ENCODE measurements at regions not wholly inside any gene's neighbourhood (a gene's known extent, or its start where the extent isn't known, plus 50 kb on each side); places are given as distances from the start of the nearest gene placed in this dataset.
"Not testable (repeated sequence)": the region's sequence is repeated elsewhere in the genome, so short reads cannot be mapped to it uniquely, and the experiment has no call there.

DNA sequence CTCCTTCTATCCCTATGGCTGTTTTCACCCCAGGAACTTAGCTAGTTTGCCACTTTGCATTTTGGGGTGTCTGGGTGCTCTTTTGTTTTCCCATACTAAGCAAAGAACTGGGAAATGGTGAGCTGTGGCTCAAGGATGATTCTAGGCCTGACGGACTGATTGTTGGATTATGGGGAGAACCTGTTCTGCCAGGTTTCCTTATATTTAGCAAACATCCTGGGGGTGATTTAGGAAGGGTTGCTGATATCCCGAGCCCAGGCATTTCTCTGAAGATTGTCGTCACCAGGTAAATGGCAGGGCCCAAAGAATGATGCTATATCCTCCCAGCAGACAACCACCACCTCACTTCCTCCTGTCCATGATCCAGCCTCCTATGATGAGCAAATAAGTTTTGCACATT is 72.1 kb upstream of the GRB10 start:
- DNase-seq (ENCODE audit: low spot score) = no peak

DNA sequence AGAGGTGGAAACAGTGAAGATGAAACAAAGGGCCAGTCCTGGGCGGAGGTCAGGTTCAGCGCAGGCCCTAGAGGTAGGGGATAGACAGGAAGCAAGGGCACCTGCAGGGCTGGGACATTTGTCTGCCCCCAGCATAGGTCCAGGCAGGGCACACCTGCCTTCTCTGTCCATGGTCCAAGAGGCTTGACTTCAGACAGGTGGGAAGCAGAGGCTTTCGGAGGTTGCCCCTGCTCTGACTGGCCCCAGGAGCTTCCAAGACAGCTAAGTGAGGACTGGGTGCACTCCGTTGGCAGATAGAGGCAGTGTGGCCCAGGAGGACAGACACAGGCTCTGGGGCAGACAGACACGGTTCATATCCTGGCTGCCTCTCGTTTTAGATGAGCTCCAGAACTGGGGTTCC is 71.6 kb upstream of the GRB10 start:
- DNase-seq (ENCODE audit: low spot score) = no peak

DNA sequence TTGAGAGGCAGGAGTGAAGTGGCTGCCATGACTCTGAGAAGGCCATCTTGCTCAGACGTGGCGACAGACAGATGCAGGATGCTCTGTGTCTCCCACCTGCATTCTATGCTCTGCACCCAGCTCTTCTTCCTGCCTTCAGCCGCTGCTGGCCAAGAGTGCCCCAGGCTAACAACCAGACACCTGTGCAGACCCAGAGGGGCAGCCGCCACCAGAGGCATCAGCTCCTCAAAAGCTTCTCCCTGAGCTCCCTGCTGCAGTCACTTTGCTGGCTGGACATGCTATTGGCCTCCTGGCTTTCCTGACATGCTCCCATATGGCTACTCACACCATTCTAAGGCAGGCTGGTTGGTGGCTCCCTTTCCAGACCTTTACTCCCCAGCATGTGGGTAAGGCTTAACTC is 70.6 kb upstream of the GRB10 start:
- DNase-seq (ENCODE audit: low spot score) = no peak

DNA sequence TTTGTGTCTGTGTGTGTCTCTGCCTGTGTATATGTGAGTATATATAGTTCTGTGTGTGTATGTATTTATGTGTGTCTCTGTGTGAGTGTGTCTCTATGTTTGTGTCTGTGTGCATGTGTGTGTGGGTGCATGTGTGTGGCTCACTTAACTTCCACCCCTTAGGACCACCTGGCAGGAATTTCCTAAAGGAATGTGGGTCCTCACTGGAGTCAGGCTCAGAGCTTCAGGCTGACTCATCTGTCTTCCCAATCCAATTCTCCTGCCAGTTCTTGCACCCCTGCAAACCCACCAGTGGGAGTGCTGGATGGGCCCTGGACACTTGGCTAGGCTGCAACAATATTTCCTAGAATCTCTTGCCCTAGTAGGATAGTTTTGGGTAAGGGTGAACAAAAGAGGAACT is 70.2 kb upstream of the GRB10 start:
- no peak for DNase-seq (ENCODE audit: low spot score)

DNA sequence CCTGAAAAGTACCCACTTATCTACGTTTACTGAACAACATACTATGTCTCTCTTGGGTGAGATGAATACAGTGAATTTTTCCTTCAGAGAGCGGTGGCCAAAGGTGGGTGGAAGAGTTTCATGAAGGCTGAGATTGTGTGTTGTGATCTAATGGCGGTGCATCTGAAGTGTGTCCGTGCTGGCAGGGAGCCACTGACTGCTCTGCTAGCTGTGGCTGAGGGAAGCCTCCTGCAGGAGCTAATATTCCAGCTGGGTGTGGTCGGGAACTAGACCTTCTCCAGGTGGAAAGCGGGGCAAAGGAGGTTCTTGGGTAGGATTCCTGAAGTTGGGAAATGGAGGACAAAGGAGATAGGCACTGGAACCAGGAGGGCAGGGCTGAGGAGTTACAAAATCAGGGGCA is 69.2 kb upstream of the GRB10 start:
- DNase-seq (ENCODE audit: low spot score) = no peak

DNA sequence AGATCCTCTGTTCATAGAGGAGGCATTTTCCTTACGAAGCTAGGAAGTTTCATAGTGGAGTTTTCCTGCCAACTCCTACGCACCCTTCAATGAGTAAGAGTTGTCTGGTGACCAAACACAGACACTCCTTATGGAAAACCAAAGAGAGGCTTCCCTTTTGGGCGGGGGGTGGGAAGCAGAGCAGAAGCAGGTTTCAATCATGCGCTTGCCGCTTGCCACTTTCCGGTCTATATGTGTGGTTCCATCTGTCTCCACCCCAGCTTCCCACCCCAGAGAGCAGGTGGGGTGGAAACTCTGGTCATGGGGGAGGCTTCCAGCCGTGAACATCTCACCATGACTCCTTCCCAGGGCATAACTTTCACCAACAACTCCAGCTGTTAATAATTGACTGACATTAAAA is 68.8 kb upstream of the GRB10 start:
- DNase-seq (ENCODE audit: low spot score) = no peak

DNA sequence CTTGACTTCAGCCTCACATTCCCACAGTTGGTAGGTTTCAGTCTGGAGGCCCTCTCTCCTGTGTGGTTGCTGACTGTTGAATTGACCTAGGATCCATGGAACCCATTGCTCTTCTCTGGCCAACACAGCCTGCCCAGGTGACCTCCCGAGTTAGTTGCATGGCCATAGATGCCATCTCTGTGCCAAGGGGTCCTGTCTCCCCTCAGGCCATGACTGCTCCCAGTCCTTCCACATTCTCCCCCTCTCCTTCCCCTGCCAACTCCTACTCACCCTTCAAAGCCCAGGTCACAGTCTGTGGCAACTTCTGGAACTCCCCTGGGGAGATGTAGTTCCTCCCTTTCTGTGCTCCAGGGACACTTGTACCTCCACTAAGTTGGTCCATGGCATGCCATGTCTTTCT is 67.3 kb upstream of the GRB10 start:
- no peak for DNase-seq (ENCODE audit: low spot score)

DNA sequence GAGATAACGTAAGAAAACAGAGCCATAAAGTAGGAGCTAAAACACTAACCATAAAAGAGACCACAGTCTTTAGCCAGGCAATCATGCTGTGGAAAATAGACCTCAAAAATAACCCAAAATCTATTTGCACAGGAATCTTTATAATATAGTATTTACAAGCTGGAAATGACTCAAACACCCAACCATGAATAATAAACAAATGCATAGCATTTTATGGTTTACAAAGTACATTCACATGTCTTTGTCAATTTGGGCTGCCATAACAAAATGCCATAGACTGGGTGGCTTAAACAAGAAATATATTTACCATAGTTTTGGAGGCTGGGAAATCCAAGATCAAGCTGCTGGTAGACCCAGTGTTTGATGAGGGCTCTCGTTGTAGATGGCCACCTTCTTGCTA is 65.5 kb upstream of the GRB10 start:
- DNase-seq (ENCODE audit: low spot score) = no peak

DNA sequence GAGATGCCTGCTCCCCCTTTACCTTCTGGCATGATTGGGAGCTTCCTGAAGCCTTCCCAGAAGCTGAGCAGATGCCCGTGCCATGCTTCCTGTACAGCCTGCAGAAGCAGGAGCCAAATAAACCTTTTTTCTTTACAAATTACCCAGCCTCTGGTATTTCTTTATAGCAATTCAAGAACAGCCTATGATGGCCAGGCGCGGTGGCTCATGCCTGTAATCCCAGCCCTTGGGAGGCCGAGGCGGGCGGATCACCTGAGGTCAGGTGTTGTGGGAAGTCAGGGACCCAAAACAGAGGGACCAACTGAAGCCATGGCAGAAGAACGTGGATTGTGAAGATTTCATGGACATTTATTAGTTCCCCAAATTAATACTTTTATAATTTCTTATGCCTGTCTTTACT is 62.2 kb upstream of the GRB10 start:
- not testable (repeated sequence) for DNase-seq (ENCODE audit: low spot score)

DNA sequence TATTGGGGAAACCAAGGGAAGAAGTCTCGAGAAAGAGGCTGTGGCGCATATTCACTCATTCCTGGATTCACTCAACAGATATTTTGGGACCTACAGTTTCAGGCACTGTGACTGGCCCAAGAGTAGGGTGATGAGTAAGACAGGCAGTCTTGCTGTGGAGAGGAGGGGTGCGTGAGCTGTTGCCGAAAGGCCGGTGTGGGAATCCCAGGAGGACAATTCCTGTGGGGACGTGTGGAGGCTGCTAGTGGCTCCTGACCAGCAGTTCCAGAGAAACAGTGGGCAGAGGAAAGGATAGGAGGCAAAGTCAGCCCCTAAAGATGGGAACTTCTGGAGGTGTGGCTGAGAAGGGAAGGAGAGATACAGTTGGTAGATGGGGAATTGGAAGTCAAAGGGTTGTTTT is 59.3 kb upstream of the GRB10 start:
- DNase-seq (ENCODE audit: low spot score) = no peak

DNA sequence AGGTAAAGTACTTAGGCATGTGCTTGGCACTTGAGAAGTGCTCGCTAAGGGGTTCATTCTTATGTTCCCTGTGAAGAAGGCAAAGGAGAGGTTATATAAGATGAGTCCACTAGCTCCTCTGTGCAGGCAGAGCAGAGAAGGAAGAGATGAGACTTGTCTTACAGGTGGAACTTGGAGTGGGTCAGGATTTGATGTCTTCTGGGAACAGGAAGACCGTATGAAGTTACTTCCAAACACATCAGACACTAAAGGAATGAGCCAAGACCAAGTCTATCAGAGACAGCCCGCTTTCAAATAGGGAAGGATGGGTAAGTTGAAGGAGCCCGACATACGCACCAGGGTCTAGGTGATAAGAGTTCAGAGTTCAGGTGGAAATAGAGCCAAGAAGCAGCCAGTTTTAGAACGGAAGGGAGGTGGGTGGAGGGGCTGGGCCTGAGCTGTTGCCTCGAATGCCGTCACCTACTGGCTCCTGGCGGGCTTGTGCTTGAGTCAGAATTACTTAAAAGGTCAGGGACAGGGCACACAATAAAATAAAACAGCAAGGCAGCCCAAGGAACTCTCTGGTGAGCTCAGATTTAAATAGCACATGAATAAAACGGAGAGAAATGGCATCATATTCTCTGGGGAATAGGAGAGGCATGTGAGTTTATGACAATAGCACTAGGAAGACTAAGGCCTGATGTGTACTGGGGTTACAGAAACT is 56.1 kb upstream of the GRB10 start:
- no peak for DNase-seq (ENCODE audit: low spot score)

DNA sequence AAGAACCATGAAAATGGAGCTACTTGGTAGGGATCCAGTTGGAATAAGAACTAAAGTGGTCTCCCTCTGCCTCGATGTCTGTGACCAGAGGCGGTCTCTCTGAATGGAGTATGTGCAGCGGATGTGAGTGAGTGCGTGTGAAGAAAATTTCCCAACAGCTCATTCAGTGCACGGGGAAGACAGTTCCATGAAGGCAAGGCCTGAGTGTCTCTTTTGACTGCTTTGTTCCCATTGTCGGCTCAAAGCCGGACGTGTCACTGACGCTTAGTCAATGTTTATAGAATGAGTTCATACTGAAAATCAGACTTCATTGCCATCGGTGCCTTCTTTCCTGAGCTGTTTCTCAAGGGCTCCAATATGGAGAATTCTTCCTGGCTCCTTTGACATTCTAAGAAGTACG is 55.3 kb upstream of the GRB10 start:
- DNase-seq (ENCODE audit: low spot score) = no peak

DNA sequence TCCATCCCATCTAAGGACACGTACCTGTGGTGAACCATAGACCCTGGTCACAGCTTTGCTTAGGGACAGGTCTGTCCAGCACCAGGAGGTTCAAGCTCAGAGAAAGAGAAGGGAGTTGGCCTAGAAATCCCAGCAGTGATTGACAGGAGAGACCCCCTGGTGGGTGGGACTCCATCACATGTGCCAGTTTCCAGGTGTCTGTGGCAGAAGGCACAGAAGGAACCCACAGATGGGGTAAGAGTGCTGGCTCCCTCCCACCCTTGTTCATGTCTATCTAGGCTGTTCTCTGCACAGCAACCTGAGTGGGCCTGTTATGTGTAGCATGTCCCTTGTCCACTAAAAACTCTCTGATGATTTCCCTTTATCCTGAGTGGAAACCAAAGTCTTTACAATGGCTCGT is 54.0 kb upstream of the GRB10 start:
- peak; percentile 12 for DNase-seq (ENCODE audit: low spot score)

DNA sequence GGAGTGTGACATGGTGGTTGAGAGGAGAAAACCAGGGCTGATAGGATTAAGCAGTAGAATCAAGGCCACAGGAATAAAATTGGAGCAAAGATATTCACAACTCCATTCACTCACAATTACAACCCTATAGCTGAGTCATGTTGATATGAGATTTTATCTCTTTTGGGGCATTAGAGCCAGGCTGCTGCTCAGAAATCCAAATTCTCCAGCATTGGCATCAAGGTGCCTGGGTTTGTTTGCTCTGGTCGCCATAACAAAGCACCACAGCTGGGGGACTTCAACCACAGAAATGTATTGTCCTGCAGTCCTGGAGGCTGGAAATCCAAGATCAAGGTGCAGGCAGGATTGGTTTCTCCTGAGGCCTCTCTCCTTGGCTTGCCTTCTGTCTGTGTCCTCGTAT is 52.5 kb upstream of the GRB10 start:
- DNase-seq (ENCODE audit: low spot score) = no peak

DNA sequence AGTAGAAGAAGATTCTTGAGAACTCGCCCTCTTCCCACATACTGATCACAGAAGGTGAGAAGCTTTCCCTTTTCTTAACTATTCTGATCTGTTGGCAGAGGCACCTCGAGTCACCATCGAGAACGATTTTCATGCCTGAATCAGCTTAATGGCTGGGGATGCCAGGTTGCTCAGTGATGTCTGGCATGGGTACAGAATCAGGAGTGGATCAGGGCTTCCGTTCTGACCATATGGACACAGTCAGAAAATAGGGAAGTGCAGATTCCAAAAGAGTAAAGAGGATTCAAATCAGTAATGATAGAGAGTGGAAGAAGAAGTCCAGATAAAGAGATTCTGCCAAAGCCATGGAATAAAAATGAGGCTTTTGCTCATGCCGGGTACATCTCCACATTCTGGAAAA is 52.0 kb upstream of the GRB10 start:
- peak; percentile 97 for DNase-seq (ENCODE audit: low spot score)

DNA sequence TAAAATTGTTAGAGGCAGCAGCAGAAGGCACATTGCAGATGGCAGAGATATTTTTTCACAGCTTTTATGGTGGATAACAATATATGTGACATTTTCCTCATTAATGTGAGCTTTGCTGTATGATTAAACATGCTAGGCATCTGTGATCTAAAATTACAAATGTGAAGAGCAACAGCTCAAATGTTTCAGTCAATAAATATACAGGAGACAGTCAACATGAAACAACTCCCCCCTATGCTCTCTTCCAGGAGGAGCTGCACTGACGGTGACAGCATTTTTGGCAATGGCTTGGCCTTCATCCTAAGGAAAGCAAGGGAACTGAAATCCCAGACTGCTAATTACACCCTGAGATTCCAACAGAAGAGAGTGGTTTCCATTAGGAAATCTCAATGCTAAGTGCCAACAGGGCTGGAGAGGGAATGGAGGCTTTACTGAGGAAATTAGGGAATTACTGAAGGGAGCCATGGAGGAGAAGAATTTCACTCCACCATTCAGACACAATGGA is 51.4 kb upstream of the GRB10 start:
- no peak for DNase-seq (ENCODE audit: low spot score)

DNA sequence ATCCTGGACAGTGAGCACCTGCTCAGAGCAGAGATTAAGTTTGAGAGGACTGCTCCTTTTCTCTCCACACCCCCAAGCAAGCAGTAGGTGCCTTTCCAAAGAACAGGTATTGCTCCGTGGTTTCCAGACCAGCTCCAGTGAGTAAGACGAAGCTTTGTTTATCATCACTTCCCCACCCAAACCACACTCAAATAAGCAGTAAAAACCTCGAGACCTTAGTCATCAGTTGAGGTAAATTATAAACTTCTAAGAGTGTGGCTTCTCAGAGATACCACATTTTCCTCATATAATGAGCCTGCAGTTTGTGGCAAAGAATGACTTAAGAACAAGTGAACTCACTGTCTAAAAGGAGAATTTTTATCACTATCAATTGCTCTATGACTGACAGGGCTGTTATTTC is 50.0 kb upstream of the GRB10 start:
- DNase-seq (ENCODE audit: low spot score) = no peak

All from cerebellar cortex (tissue), 1 donor.